ENCODE measurements at regions not wholly inside any gene's neighbourhood (a gene's known extent, or its start where the extent isn't known, plus 50 kb on each side); places are given as distances from the start of the nearest gene placed in this dataset.

DNA sequence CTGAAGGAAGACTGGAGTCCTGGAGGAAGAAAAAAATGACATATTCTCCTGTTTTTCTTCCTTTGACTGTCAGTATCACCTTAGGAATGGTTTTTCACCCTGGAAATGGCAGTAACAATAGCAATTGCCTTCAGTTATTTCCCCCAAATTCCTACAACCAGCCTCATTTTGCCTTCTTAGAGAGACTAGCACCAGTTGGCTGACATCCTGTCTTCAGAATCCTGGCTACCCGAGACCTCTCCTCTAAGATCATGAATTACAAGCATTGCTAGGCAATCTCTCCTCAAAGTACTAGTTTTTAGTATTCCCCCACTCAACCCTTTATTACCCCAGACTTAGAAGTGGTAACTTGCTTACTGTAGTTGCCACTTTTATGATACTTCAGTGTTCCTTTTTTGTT lies 53.4 kb downstream of the TAS2R16 start:
- Histone ChIP-seq H2AK5ac (ENCODE audit: insufficient read length, low read length) (no peak overlapping the region), H2BK120ac (ENCODE audit: low read depth, low read length, poor library complexity, severe bottlenecking) (no peak overlapping the region), H3K9me3 (ENCODE audit: control insufficient read depth, low read depth, low read length) (no peaks in the 10 kb centered on the region), H4K8ac (replicated peaks; ENCODE audit: insufficient read length, low read depth, low read length) (no peak overlapping the region), H3K27ac (ENCODE audit: insufficient read length, low read depth, low read length) (no peak overlapping the region), H3K56ac (ENCODE audit: insufficient read length, low read depth, low read length) (no peak overlapping the region), H3K14ac (ENCODE audit: insufficient read depth, low read length) (no peak overlapping the region), H4K91ac (ENCODE audit: insufficient read length, low read depth, low read length) (no peak overlapping the region), H3K18ac (ENCODE audit: insufficient read length, low read depth, low read length) (no peak overlapping the region), H3K79me1 (ENCODE audit: insufficient read depth, low read depth, low read length, poor library complexity, severe bottlenecking) (no peaks in the 10 kb centered on the region), H2BK5ac (ENCODE audit: insufficient read length, low read length) (no peak overlapping the region), H3K4me1 (ENCODE audit: insufficient read depth, low read length) (peaks cover 2% of the 10 kb centered on the region; the same call in 1 of the 2 replicates), H2AFZ (ENCODE audit: low read length) (no peak overlapping the region), H3K27me3 (ENCODE audit: insufficient read depth, low read length) (no peaks in the 10 kb centered on the region), H4K5ac (ENCODE audit: insufficient read length, low read depth, low read length) (no peak overlapping the region), H3K79me2 (ENCODE audit: insufficient read depth, low read length) (no peaks in the 10 kb centered on the region), H3K23ac (ENCODE audit: insufficient read length, low read depth, low read length) (no peak overlapping the region), H2BK15ac (ENCODE audit: low read depth, low read length) (no peak overlapping the region), H2BK20ac (ENCODE audit: low read depth, low read length, poor library complexity, severe bottlenecking) (no peak overlapping the region), H2BK12ac (ENCODE audit: insufficient read length, low read depth, low read length) (no peak overlapping the region), H3K9ac (ENCODE audit: extremely low read depth, insufficient read length, low read length) (no peak overlapping the region), H3K4ac (ENCODE audit: low read depth, low read length) (no peak overlapping the region), H4K20me1 (ENCODE audit: control insufficient read depth, insufficient read depth, insufficient read length) (no peaks in the 10 kb centered on the region), H3K4me2 (ENCODE audit: insufficient read depth, insufficient read length, low read length) (no peak overlapping the region), H3T11ph (ENCODE audit: low read length) (no peak overlapping the region), H3K23me2 (ENCODE audit: insufficient read length, low read depth, low read length, poor library complexity, severe bottlenecking) (no peaks in the 10 kb centered on the region)
- peaks cover 4 to 8% of the 10 kb centered on the region in 2 experiments for H3K4me1 Mint-ChIP-seq
- peak overlapping the region in 1 of 3 experiments; percentile 43; a peak in 2 of 7 replicates for H3K27ac Mint-ChIP-seq
- TF ChIP-seq, protein P1, sequence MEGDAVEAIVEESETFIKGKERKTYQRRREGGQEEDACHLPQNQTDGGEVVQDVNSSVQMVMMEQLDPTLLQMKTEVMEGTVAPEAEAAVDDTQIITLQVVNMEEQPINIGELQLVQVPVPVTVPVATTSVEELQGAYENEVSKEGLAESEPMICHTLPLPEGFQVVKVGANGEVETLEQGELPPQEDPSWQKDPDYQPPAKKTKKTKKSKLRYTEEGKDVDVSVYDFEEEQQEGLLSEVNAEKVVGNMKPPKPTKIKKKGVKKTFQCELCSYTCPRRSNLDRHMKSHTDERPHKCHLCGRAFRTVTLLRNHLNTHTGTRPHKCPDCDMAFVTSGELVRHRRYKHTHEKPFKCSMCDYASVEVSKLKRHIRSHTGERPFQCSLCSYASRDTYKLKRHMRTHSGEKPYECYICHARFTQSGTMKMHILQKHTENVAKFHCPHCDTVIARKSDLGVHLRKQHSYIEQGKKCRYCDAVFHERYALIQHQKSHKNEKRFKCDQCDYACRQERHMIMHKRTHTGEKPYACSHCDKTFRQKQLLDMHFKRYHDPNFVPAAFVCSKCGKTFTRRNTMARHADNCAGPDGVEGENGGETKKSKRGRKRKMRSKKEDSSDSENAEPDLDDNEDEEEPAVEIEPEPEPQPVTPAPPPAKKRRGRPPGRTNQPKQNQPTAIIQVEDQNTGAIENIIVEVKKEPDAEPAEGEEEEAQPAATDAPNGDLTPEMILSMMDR (conservative IDR thresholded peaks at IDR 0.05) = no peak
- H3K27me3 Mint-ChIP-seq (ENCODE audit: low read depth) = no peaks in the 10 kb centered on the region
- WGBS (ENCODE audit: extremely low coverage, insufficient read length, low lambda C conversion rate) = no CpG with 5 or more reads among the region's 1 CpG
- no peaks in the 10 kb centered on the region for H3K9me3 Mint-ChIP-seq
- DNase-seq = no peak
- H3K4me3 Mint-ChIP-seq = no peak overlapping the region
- no peaks in the 10 kb centered on the region for H3K36me3 Mint-ChIP-seq (ENCODE audit: insufficient read depth in 1 of 3, low read depth in 3 of 3)
